ENCODE measurements at regions not wholly inside any gene's neighbourhood (a gene's known extent, or its start where the extent isn't known, plus 50 kb on each side); places are given as distances from the start of the nearest gene placed in this dataset.

DNA sequence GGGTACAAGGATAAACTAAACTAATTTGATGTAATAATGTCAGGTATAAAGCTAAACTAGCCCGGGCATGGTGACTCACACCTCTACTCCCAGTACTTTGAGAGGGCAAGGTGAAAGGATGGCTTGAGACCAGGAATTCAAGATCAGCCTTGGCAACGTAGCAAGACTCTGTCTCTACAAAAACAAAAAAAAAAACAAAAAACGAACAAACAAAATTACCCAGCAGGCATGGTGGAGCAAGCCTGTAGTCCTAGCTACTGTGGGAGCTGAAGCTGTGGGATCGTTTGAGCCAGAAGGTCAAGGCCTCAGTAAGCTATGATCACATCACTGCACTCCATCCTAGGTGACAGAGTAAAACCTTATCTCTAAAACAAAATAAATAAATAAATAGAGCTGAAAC is 131.8 kb upstream of the KYNU start:
- no peak for TF ChIP-seq REST (IDR thresholded peaks at IDR 0.05; ENCODE audit: insufficient read depth in 1 of 2, low read depth in 2 of 2, low read length in 2 of 2)
- no peak for TF ChIP-seq POLR2AphosphoS5 (IDR thresholded peaks at IDR 0.05; ENCODE audit: low read depth, low read length)
- TF ChIP-seq TAF1 (IDR thresholded peaks at IDR 0.05; ENCODE audit: borderline replicate concordance, insufficient read depth, low read length) = no peak
- TF ChIP-seq SIN3A (IDR thresholded peaks at IDR 0.05; ENCODE audit: borderline replicate concordance, insufficient read depth, low read length) = no peak
- TF ChIP-seq FOXP2 (optimal IDR thresholded peaks at IDR 0.05; ENCODE audit: borderline replicate concordance, extremely low read depth, extremely low read length, insufficient read depth) = no peak
